ENCODE measurements at regions not wholly inside any gene's neighbourhood (a gene's known extent, or its start where the extent isn't known, plus 50 kb on each side); places are given as distances from the start of the nearest gene placed in this dataset.

DNA sequence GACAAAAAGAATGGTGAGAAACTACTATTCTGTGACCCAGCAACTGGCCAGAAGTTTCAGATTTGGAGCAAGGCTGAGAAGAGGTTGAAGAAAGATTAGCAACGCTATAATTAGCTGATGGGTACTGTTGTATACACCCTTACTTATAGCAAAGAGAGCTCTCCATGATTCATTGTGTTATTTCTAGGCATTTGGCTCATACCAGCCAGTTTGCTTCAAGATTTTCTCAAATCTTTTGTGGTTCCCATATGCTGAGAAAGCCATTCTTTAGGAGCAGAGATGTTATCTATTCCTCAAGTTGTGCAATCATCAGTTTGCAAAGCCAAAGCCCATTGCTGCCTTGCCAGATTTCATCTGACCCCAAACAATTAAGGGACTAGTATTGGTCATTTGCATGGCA is 179.4 kb downstream of the ETS1 start:
- no peak for DNase-seq

GRCh38 chr11:128405714-128406662 is 181.4 kb downstream of the ETS1 start:
- DNase-seq = no peak

DNA sequence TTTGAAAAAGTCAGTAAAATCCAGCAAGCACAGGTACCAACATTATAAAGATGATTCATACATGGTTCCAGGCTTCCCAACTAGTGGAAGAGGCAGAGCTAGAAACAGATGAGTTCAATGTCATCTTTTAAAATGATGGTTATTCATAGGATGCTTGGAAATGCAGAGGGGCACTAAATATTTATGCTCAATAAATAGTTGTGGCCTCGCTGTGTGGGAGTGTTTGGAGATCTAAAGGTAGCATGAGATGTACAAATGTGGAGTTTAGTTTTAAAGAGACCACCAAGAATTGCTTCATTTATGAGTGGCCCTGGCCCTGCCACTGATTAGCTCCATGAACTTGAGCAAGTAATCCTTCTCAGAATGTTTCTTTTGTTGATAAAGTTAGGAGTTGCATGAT is 182.2 kb downstream of the ETS1 start:
- DNase-seq = no peak

DNA sequence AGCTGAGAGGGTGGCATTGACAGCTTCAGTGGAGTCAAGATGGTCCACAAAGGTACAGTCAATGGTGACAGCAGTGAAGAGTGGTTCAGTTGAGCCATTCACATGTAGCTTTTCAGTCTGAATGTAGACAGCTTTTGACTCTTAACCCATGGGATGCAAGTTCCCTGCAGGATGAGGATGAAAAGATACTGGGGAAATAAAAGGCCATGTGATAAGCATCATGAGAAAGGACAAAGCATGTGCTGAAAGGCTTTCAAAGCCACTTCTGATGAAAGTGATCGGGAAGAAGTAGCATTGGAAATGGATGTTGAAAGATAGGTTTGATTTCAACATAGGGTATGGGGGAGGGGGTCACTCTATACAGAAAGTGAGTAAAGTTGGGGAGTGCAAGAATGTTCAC is 182.9 kb downstream of the ETS1 start:
- no peak for DNase-seq

GRCh38 chr11:128400382-128401203 is 186.8 kb downstream of the ETS1 start:
- DNase-seq = no peak

DNA sequence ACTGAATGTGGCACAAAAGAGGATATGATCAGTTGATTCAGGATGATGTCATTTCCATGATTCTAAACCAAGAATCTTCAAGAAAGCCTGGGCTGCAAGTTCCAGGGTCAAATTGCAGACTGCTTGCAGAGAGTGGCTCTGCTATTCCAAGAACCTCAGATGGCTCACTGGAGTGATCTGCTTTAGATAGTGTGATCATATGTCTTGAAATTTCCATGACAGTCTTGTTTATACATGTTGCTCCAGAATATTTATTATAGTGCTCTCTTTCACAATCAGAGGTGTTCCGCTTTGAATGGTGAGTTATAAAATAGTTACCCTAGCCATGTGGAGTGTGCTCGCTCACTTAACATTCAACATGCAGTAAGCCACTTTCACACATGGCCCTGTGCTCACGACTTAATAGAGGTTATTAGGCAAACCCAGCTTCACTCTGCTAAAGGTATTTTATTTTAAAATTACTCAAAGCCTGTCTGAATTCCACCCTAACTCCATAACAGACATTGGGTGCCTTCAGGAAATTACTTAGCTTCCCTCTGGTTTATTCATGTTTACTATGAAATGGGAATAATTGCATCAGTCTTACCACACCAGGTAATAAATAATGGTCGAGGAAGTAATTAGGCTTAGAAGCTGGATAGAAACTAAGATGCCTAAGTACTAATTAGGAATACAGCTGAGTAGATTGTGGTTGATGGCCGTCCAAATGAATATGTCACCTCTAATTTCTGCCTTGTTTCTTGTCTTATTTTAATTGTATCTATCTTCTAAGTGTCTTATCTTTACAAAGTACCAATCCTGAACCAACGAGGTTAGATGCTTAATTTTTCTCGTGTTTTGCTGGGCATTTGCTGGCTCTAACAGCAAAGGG is 187.9 kb downstream of the ETS1 start:
- no peak for DNase-seq

DNA sequence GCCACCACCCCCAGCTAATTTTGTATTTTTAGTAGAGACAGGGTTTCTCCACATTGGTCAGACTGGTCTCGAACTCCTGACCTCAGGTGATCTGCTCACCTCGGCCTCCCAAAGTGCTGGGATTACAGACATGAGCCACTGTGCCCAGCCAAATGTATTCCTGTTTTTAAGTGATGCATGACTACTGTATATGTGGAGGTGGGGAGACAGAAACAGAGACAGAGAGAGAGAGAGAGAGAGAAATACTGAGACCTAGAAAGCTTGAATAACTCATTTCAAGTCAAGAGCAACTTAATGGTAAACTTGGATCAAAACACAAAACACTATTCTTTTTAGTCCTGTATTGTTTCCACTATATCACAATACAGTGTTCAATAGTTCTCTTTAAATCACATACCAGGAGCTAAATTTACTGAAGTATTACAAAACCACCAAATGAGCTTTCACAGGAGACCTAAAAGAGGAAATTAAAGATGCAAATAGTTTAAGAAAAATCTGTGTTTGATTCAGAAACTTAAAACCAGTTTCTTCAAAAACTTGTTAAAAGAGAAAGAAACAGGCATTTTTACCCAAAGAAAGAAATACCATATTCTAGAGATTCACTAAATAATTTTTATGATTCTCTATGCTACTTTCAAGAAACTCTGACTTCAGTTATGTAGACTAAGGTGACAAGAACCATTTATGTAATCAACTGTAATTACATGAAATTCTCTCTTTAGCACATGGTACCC is 188.7 kb downstream of the ETS1 start:
- no peak for DNase-seq

DNA sequence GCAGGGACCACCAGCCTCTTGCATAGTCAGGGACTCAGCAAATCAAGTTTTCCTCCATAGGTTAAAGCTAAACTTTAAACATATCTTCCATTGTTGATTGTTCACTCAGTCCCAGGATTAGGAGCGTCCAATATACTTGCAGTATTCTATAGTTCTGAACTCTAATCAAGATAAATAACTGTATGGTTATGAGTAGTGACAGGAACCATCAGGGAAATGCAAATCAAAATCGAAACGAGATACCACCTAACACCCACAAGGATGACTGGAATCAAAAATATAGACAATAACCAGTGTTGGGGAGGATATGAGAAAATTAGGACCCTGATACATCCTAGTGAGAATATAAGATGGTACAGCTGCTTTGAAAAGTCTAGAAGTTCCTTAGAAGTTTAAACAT is 190.0 kb downstream of the ETS1 start:
- DNase-seq = no peak

DNA sequence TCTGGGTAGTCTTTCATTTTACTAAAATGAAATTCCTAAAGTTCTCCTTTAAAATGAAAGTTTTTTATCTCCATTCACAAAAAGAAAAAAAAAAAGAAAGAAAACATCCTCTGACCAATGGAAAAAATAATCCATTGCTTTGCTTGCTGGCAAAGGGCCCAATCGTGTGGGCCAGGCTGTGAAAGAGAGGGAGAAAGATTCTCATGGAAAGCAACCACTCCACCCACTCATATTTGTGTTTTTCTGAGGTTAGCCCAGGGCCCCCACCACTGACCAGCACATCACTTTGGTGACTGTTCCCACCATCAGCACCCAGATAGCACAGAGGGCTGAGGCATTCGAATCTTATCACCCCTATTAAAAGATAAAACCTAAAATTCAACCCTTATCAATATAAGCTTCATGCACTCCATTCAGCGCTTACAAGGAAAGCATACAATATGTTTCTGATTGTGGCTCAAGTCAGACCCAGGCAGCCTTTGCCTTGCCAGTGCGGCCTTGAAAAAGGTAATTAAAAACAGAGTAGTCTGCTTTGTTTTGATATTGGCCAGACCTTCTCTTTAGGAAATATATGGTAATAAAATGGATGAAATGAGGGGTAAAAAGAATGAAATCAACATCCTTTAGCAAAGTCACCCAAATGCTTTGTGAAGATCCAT is 192.8 kb downstream of the ETS1 start:
- peak; percentile 54 for DNase-seq

- no peak for DNase-seq
These were observed 195.1 kb downstream of the ETS1 start for GRCh38 chr11:128392259-128392658.

DNA sequence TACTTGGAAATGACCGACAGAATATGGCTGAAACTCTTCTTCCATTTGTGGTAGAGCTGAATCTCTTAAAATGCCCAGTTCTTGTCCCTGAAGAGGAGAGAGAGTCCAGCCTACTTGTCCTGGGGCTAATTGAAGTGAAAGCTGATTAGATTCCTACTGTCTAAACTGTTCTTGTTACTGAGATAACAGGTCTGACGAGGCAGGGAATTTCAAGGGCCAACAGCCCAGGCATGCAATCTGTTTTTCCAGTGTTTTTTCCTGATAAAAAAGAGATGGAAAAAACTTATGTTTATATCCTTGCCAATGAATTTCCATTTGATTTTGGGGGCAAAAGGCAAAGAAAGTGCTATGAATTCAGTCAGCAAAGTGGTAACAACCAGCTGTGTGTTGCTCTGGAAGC is 195.5 kb downstream of the ETS1 start:
- no peak for DNase-seq

DNA sequence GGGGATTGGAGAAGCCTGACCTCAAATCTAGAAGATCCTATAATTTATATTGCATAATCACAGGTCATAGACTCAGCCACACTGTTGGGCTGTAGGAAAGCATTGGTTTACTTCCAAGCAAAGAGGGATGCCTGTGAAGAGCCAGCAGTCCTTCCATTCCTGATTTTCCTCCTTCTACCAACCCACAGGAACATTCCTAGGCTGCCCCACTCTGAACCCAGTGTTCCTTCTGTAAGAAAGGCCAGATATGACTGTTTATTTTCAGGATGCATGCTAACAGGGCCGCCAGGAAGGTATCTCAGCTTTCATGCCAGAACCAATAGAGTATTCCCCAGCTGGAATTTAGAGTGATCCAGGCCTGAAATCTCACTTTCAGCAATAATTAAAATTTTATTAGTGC is 197.1 kb downstream of the ETS1 start:
- DNase-seq = no peak

GRCh38 chr11:128389461-128389976 is 197.8 kb downstream of the ETS1 start:
- DNase-seq = no peak

GRCh38 chr11:128388206-128388815 is 199.0 kb downstream of the ETS1 start:
- DNase-seq = no peak

GRCh38 chr11:128379587-128380580 is 207.5 kb downstream of the ETS1 start:
- no peak for DNase-seq

- DNase-seq = no peak
These were observed 211.4 kb downstream of the ETS1 start for GRCh38 chr11:128375961-128376360.

- DNase-seq = no peak
These were observed 213.3 kb downstream of the ETS1 start for GRCh38 chr11:128374026-128374425.

DNA sequence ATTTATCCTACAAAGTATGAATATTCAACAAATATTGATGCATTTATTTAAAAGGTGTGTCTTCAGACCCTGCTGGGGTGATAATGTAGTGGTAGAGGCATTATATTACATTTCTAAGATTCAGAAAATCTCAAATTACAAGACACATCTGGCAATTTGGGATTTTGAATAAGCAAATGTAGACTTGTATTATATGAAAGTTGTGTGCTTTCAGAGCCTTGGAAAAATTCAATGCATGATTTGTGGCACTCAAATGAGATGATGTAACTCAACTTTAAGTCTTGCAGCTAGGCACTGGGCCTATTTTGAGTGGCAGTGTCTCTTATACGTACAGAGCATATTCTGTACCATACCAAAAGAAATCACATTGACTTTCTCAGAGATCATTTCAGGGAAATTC is 214.4 kb downstream of the ETS1 start:
- no peak for DNase-seq

DNA sequence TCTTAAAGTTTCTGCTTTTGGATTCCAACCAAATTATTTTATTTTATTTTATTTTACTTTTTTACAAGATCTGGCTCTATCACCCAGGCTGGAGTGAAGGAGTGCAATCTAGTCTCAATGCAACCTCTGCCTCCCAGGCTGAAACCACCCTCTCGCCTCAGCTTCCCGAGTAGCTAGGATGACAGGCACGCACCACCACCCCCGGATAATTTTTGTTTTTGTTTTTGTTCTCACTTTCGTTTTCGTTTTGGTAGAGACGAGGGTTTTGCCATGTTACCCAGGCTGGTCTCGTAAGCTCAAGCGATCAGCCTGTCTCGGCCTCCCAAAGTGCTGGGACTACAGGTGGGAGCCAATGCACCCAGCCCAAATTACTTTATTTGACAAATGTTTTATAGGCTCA is 219.8 kb downstream of the ETS1 start:
- DNase-seq = no peak

GRCh38 chr11:128365044-128365443 is 222.3 kb downstream of the ETS1 start:
- peak; percentile 27 for DNase-seq

All from right hindlimb (tissue), 1 donor.